Glutamatergic neuron (in vitro differentiated cells): ENCODE measurements at regions not wholly inside any gene's neighbourhood (a gene's known extent, or its start where the extent isn't known, plus 50 kb on each side); places are given as distances from the start of the nearest gene placed in this dataset.

Source experiments
- DNase-seq: peaks from one replicate; pipeline ENCODE4 v3.0.0; 2022
- H3K27ac Mint-ChIP-seq: one replicate; pipeline ENCODE4 v1.8.0; 2020; ENCODE audit warnings: mild to moderate bottlenecking, mixed read lengths, inconsistent platforms; ENCODE audit not compliant: unreplicated experiment
- H3K27me3 Mint-ChIP-seq: one replicate; pipeline ENCODE4 v1.8.0; 2020; ENCODE audit warnings: mild to moderate bottlenecking, moderate library complexity, mixed read lengths, inconsistent platforms; ENCODE audit not compliant: unreplicated experiment
- H3K36me3 Mint-ChIP-seq: one replicate; pipeline ENCODE4 v1.8.0; 2020; ENCODE audit warnings: mild to moderate bottlenecking, mixed read lengths, inconsistent platforms; ENCODE audit not compliant: unreplicated experiment
- H3K4me1 Mint-ChIP-seq: one replicate; pipeline ENCODE4 v1.8.0; 2020; ENCODE audit warnings: mild to moderate bottlenecking, low read depth, mixed read lengths, inconsistent platforms; ENCODE audit not compliant: unreplicated experiment
- H3K4me3 Mint-ChIP-seq: one replicate; pipeline ENCODE4 v1.8.0; 2020; ENCODE audit warnings: mild to moderate bottlenecking, mixed read lengths, inconsistent platforms; ENCODE audit not compliant: unreplicated experiment
- H3K9me3 Mint-ChIP-seq: one replicate; pipeline ENCODE4 v1.8.0; 2020; ENCODE audit warnings: mild to moderate bottlenecking, moderate library complexity, mixed read lengths, inconsistent platforms; ENCODE audit not compliant: unreplicated experiment
- CTCF ChIP-seq: fragments of 200-600 bp; sonication (generic); IDR thresholded peaks from one replicate; pipeline ENCODE4 v1.5.0; 2021; ENCODE audit not compliant: partially characterized antibody, unreplicated experiment

GRCh38 chr11:70711095-70711910 lies 313.0 kb downstream of the CTTN start:
- Mint-ChIP-seq H3K4me1 (peaks cover 17% of the 10 kb centered on the region), H3K27me3 (peaks cover 4% of the 10 kb centered on the region), H3K9me3 (peaks cover 2% of the 10 kb centered on the region), H3K27ac (no peak overlapping the region), H3K4me3 (no peak overlapping the region), H3K36me3 (no peaks in the 10 kb centered on the region)
- no peak for DNase-seq
- no peak for TF ChIP-seq CTCF

DNA sequence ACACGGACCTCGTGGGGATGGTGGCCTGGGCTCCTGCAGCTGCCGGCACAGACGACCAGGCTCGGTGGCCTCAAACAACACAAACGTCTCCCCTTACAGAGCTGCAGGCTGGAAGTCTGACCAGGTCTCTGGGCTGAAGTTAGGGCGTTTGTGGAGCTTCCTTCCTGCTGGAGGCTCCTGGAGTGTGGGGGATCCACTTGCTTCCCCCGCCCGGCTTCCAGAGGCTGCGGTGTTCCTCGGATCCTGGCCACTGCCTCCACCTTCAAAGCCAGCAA lies 313.5 kb downstream of the CTTN start:
- no peak for DNase-seq
- Mint-ChIP-seq H3K36me3 (no peaks in the 10 kb centered on the region), H3K4me3 (no peak overlapping the region), H3K27ac (no peak overlapping the region), H3K4me1 (peaks cover 17% of the 10 kb centered on the region), H3K27me3 (peaks cover 4% of the 10 kb centered on the region), H3K9me3 (peaks cover 2% of the 10 kb centered on the region)
- TF ChIP-seq CTCF = no peak

DNA sequence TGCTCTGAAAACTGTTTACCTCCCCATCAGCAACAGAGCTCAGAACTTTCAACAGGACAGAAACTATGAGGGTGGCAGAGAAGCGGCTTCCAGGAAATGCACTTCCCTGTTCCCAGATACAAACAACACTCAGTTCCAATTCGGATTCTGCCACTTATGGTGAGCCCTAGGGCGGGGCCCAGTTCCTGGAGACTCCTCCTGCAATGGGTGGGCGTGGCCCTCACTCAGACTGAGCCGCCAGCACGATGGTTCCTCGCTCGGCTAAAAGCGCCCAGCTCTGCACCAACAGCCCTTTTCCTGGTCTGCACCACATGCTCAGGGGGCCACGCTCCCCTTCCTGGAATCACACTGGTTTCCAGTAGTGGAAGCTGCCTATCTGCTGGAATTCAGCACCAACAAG lies 314.1 kb downstream of the CTTN start:
- Mint-ChIP-seq H3K27me3 (peaks cover 4% of the 10 kb centered on the region), H3K4me1 (peaks cover 21% of the 10 kb centered on the region)
- DNase-seq = no peak

DNA sequence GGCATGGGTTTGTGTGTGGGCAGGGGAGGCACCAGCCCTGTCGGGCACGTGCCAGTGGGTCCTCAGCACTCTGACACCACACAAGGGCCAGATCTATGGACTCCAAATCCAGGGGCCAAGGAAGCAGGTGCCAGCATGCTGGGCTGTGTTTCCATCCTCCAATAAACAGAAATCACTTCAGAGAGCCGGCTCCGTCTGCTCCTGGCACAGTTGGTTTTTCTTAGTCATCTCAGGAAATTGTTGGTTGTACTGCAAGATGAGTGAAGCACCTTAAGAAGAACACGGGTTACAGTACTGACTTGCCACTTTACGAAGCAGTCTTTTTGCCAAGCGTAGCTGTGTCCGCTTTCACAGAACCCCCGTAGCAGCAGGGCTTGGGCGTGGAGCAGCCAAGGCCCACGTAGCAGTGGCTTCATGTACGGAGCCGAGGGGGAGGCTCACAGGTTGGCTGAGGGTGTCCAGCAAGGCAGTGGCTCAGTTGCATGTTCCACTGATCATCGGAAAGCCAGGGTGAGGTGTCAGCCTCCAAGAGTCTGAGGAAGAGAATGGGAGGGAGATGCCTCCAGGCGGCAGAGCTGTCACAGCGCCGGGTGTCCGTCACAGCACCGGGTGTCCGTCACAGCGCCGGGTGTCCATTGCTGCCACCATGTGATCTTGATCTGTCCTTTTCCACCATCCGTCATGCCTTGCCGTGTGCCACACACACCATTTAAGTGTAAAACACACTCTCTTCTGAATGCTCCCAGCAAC lies 314.9 kb downstream of the CTTN start:
- DNase-seq = no peak
- no peak overlapping the region for H3K27ac Mint-ChIP-seq
- peaks cover 2% of the 10 kb centered on the region for H3K9me3 Mint-ChIP-seq
- H3K4me3 Mint-ChIP-seq = no peak overlapping the region
- H3K36me3 Mint-ChIP-seq = no peaks in the 10 kb centered on the region
- H3K27me3 Mint-ChIP-seq = peaks cover 4% of the 10 kb centered on the region
- TF ChIP-seq CTCF = no peak
- peaks cover 22% of the 10 kb centered on the region for H3K4me1 Mint-ChIP-seq

More for the DNA sequence above, 314.1 kb downstream of the CTTN start:
- H3K36me3 Mint-ChIP-seq = no peaks in the 10 kb centered on the region
- no peak overlapping the region for H3K27ac Mint-ChIP-seq
- TF ChIP-seq CTCF = no peak
- peaks cover 2% of the 10 kb centered on the region for H3K9me3 Mint-ChIP-seq
- H3K4me3 Mint-ChIP-seq = no peak overlapping the region
